ENCODE measurements at regions not wholly inside any gene's neighbourhood (a gene's known extent, or its start where the extent isn't known, plus 50 kb on each side); places are given as distances from the start of the nearest gene placed in this dataset.

DNA sequence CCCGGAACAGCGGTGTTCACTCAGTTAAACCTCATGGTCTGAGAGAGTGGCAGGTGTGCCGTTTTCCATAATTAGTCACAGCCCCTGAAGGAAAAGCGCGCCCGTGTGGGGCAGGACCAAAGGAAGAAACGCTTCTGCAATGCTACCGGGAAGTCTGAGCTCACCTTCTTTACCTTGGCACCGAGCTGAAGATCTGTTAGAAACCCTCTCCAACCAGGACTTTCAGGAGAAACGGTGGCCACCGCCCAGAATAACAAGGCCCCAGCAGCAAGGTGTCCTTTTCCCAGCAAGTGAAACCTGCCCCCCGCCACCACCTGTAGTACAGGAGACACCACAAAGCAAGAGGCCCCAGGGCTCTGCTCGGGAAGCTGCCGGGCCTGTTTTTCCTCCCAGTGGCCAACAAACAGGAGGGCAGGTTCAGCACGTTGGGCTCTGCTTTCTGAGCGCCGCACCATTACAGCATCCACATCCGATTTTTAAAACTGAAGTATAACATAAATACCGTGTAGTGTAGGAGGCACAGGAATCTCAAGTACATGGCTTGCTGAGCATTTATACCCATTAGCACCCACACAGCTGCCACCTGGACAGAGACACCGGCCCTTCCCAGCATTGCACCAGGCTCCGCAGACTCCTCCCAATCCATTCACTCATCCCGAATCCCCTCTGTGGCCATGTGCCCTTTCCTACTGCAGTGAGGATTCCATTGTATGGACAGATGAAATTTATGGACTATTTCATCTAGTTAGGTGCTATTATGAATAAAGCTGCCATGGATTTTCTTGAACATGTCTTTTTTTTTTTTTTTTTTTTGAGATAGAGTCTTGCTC, 121.8 kb upstream of the RIOK3 start:
- no peak overlapping the region for H3K4me3 Mint-ChIP-seq
- DNase-seq: no peak
- H3K36me3 Mint-ChIP-seq: peaks cover 14% of the 10 kb centered on the region
- intact Hi-C loops (cut with micrococcal nuclease): no loop called here
- H3K9me3 Mint-ChIP-seq: peaks cover 3% of the 10 kb centered on the region
- no peaks in the 10 kb centered on the region for H3K27me3 Mint-ChIP-seq
- POLR2A ChIA-PET: no interaction called here
- H3K27ac Mint-ChIP-seq: no peak overlapping the region
- peaks cover 2% of the 10 kb centered on the region for H3K4me1 Mint-ChIP-seq (ENCODE audit: low read depth)
- CTCF ChIA-PET: no interaction called here

DNA sequence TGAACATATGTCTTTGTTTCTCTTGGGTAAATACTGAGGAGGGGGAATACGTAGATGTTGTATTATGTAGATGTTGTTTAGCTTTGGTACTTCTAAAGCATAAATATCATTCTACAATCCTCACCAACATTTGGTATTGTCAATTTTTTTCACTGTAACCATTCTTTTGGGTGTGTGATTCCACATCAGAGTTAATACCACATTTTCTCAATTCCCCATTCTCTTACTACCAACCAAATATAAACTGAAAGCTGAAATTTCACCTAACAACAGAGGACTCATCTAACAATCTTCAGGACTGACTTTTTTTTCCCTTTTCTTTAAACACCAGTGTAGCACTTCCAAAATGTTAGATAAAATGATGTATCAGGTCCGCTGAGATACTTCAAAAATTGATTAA, 120.7 kb upstream of the RIOK3 start:
- intact Hi-C loops (cut with micrococcal nuclease): no loop called here
- no peaks in the 10 kb centered on the region for H3K27me3 Mint-ChIP-seq
- H3K36me3 Mint-ChIP-seq: peaks cover 11% of the 10 kb centered on the region
- CTCF ChIA-PET: no interaction called here
- no peak overlapping the region for H3K4me3 Mint-ChIP-seq
- H3K9me3 Mint-ChIP-seq: peaks cover 3% of the 10 kb centered on the region
- POLR2A ChIA-PET: no interaction called here
- no peak for DNase-seq
- H3K27ac Mint-ChIP-seq: no peak overlapping the region
- H3K4me1 Mint-ChIP-seq (ENCODE audit: low read depth): peaks cover 7% of the 10 kb centered on the region

DNA sequence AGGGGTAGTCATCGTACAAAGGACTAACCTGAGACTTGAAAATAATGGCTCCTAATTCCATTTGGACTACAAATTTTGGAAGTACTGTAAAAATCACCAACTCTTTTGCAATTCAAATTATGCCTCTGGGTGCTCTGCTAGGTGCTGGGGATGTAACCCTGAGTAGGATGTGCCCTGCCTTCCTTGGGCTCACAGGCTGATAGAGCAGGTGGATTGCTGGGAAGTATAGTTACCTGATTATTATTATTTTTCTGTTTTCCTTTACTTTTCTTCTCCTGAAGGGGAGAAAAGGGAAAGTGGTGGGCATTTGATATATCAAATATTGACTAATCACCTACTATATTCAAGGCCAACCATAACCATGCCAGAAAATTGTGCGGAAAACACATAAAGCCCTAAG, 119.3 kb upstream of the RIOK3 start:
- Mint-ChIP-seq H3K27ac (no peak overlapping the region), H3K27me3 (no peaks in the 10 kb centered on the region), H3K36me3 (peaks cover 7% of the 10 kb centered on the region), H3K4me1 (ENCODE audit: low read depth) (peaks cover 7% of the 10 kb centered on the region), H3K9me3 (no peaks in the 10 kb centered on the region), H3K4me3 (no peak overlapping the region)
- ChIA-PET POLR2A (no interaction called here), CTCF (no interaction called here)
- no peak for DNase-seq
- intact Hi-C loops (cut with micrococcal nuclease): no loop called here

- ChIA-PET POLR2A (no interaction called here), CTCF (no interaction called here)
- no peak overlapping the region for H3K27ac Mint-ChIP-seq
- peaks cover 7% of the 10 kb centered on the region for H3K36me3 Mint-ChIP-seq
- H3K9me3 Mint-ChIP-seq: no peaks in the 10 kb centered on the region
- H3K4me3 Mint-ChIP-seq: no peak overlapping the region
- no peak for DNase-seq
- intact Hi-C loops (cut with micrococcal nuclease): no loop called here
- H3K27me3 Mint-ChIP-seq: no peaks in the 10 kb centered on the region
- peaks cover 7% of the 10 kb centered on the region for H3K4me1 Mint-ChIP-seq (ENCODE audit: low read depth)
Measured at GRCh38 chr18:23334569-23334968, 118.5 kb upstream of the RIOK3 start.

DNA sequence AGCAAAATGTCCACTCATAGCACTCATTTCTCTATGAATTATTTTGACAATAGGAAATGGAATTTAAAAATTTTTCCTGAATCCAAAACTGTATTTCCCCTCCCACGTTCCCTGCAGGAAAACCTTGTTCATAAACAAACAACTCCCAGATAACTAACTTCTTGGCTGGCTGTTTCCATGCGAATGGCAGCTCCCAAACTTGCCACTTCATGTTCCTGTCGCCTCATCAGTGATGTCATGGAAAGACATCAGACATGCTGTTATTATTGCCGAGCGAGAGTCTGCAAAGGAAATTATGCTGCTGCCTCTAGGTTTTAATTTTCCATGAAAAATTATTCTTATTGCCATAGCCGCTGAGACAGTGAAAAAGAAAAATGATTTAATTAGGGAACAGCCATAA, 117.0 kb upstream of the RIOK3 start:
- Mint-ChIP-seq H3K9me3 (no peaks in the 10 kb centered on the region), H3K27ac (no peak overlapping the region), H3K4me1 (ENCODE audit: low read depth) (peaks cover 12% of the 10 kb centered on the region), H3K4me3 (no peak overlapping the region), H3K36me3 (no peaks in the 10 kb centered on the region), H3K27me3 (no peaks in the 10 kb centered on the region)
- ChIA-PET POLR2A (no interaction called here), CTCF (interaction anchor here (0.8 kb wide), 1 partner anchor 204 kb away, joined by 5 read pairs; no protein-coding TSS in a partner anchor)
- intact Hi-C loops (cut with micrococcal nuclease): no loop called here
- no peak for DNase-seq

DNA sequence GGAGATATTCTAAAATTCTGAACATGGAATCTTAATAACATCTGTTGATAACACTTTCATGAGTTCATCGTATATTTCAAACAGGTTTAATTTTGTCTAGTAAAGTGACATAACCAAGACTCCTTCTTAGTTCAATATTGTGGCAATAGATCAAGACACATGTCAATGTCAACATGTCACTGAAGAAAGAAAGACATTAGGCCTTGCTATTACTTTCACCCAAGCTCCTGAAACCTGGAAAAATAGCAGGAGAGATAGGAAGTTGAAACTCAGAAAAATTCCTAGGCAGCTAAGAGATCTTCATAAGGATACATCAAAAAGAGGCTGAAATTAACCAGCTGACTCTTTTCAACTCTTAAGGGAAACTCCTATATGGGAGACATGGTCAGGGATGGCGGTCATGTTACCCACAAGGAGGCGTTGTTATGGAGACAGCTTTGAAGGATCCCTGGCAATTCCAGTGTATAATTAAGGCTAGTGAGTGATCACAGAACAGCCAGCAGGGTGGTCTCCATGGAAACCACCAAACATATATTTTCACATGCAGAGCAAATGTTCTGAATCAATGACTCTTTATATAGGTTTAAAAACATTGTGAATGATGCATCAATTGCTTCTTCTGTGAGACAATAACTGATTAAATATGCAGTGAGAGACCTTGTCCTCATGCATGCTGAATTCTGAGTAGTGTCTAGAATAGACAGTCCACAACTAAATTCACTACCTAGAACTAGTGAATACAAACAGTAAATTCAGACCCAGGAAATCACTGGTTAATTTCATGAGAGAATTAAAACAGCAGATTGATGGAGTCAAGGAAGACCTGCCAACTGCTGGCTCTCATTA, 115.3 kb upstream of the RIOK3 start:
- H3K27ac Mint-ChIP-seq: no peak overlapping the region
- POLR2A ChIA-PET: no interaction called here
- intact Hi-C loops (cut with micrococcal nuclease): no loop called here

DNA sequence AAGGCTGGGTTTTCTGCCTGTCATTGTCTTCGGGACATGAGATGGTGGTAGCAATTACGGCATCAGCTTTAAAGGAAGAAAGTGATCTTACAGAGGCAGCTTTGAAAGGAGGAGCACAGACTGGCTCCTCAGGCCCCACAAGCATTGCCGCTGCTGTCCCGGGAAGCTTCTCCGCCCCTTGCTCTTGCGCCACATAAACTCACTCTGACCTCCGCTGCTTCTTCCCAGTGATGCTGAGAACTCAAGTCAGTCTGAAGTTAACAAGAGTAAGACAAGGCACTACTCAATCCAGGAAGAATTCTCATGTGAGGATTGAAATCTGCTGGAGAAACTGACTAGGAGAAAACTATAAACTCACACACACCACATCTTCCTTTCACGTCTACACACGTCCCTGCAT, 112.4 kb upstream of the RIOK3 start:
- POLR2A ChIA-PET: interaction anchor here (0.6 kb wide), 1 partner anchor 26 kb away, joined by 3 read pairs; no protein-coding TSS in a partner anchor
- Mint-ChIP-seq H3K4me3 (no peak overlapping the region), H3K9me3 (no peaks in the 10 kb centered on the region), H3K27me3 (no peaks in the 10 kb centered on the region), H3K4me1 (ENCODE audit: low read depth) (peaks cover 19% of the 10 kb centered on the region), H3K27ac (no peak overlapping the region), H3K36me3 (peaks cover 2% of the 10 kb centered on the region)
- no peak for DNase-seq
- CTCF ChIA-PET: interaction anchor here (1.1 kb wide), 1 partner anchor 69 kb away, joined by 3 read pairs; no protein-coding TSS in a partner anchor
- intact Hi-C loops (cut with micrococcal nuclease): loop anchor here (5.0 kb wide), 1 partner anchor 133 kb away; no protein-coding TSS in a partner anchor

More for the DNA sequence above, 115.3 kb upstream of the RIOK3 start:
- CTCF ChIA-PET: no interaction called here
- no peak overlapping the region for H3K4me3 Mint-ChIP-seq
- H3K4me1 Mint-ChIP-seq (ENCODE audit: low read depth): peaks cover 19% of the 10 kb centered on the region
- H3K36me3 Mint-ChIP-seq: no peaks in the 10 kb centered on the region
- no peaks in the 10 kb centered on the region for H3K9me3 Mint-ChIP-seq
- no peaks in the 10 kb centered on the region for H3K27me3 Mint-ChIP-seq
- no peak for DNase-seq

- ChIA-PET POLR2A (no interaction called here), CTCF (no interaction called here)
- intact Hi-C loops (cut with micrococcal nuclease): loop anchor here (5.0 kb wide), 1 partner anchor 134 kb away; no protein-coding TSS in a partner anchor
- Mint-ChIP-seq H3K4me1 (ENCODE audit: low read depth) (peaks cover 17% of the 10 kb centered on the region), H3K36me3 (peaks cover 2% of the 10 kb centered on the region), H3K9me3 (no peaks in the 10 kb centered on the region), H3K4me3 (no peak overlapping the region), H3K27me3 (no peaks in the 10 kb centered on the region), H3K27ac (no peak overlapping the region)
- peak; percentile 34 for DNase-seq
Measured at GRCh38 chr18:23341383-23341782, 111.7 kb upstream of the RIOK3 start.

GRCh38 chr18:23341983-23342382, 111.1 kb upstream of the RIOK3 start:
- peaks cover 2% of the 10 kb centered on the region for H3K36me3 Mint-ChIP-seq
- no peak overlapping the region for H3K4me3 Mint-ChIP-seq
- H3K27me3 Mint-ChIP-seq: no peaks in the 10 kb centered on the region
- POLR2A ChIA-PET: no interaction called here
- DNase-seq: no peak
- CTCF ChIA-PET: no interaction called here
- no peak overlapping the region for H3K27ac Mint-ChIP-seq
- intact Hi-C loops (cut with micrococcal nuclease): loop anchor here (5.0 kb wide), 1 partner anchor 135 kb away; no protein-coding TSS in a partner anchor
- H3K9me3 Mint-ChIP-seq: no peaks in the 10 kb centered on the region
- peaks cover 12% of the 10 kb centered on the region for H3K4me1 Mint-ChIP-seq (ENCODE audit: low read depth)

DNA sequence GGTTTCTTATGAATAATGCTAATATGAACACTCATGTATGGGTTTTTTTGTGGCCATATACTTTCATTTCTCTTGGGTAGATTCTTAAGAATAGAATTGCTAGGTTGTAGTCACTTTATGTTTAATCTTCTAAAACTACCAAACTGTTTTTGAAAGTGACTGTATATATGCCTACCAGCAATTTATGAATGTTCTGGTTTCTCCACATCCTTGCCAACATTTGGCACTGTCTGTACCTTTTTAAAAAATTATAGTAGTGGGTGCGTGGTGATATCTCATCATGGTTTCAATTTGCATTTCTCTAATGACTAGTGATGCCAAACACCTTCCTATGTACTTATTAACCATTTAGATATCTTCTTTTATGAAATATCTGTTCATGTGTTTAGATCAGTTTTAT, 110.6 kb upstream of the RIOK3 start:
- Mint-ChIP-seq H3K36me3 (peaks cover 2% of the 10 kb centered on the region), H3K27me3 (no peaks in the 10 kb centered on the region), H3K4me1 (ENCODE audit: low read depth) (peaks cover 12% of the 10 kb centered on the region), H3K27ac (no peak overlapping the region), H3K9me3 (no peaks in the 10 kb centered on the region), H3K4me3 (no peak overlapping the region)
- DNase-seq: no peak
- ChIA-PET CTCF (no interaction called here), POLR2A (no interaction called here)
- intact Hi-C loops (cut with micrococcal nuclease): loop anchor here (5.0 kb wide), 1 partner anchor 135 kb away; no protein-coding TSS in a partner anchor

DNA sequence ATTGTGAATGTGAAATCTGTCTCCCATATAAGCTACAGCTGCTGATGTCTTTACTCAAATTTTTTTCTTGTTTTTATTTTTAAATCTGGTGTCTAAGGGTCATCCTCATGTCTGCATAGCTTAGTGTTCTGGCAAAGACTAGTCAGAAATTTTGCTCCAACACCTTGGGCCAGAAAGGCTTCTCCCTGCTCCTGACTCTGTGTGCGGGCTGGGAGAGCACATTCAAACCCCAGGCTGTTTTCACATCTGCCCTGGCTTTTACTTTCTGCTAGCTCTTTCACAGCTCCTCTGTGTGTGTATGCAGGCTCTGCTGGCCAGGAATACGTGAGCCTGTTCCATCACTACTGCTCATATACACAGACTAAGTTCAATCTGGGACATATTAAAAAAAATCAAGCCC, 102.9 kb upstream of the RIOK3 start:
- H3K4me3 Mint-ChIP-seq: no peak overlapping the region
- no peak overlapping the region for H3K27ac Mint-ChIP-seq
- no peaks in the 10 kb centered on the region for H3K27me3 Mint-ChIP-seq
- H3K4me1 Mint-ChIP-seq (ENCODE audit: low read depth): peaks cover 2% of the 10 kb centered on the region
- DNase-seq: no peak
- H3K9me3 Mint-ChIP-seq: peaks cover 4% of the 10 kb centered on the region
- CTCF ChIA-PET: interaction anchor here (0.6 kb wide), 1 partner anchor 191 kb away, joined by 5 read pairs; no protein-coding TSS in a partner anchor
- POLR2A ChIA-PET: no interaction called here
- H3K36me3 Mint-ChIP-seq: peaks cover 38% of the 10 kb centered on the region
- intact Hi-C loops (cut with micrococcal nuclease): no loop called here

DNA sequence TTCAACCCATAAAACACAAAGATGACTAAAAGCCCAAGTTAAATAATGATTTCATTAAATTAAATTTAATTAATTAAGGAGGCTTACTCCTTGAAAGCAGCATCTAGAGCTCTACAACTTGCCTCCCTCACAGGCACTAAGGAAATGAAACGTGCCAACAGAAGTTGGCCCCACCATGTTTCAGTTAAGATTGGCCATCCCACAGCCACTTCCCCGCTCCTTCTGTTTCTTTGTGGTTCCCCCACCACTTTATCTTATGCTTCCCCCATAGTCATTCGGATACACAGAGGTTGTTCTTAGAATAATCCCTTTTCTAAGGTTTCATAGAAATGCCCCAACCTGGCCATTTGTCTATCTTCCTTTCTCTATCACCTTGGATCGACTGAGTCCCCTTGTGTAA, 101.6 kb upstream of the RIOK3 start:
- Mint-ChIP-seq H3K4me1 (ENCODE audit: low read depth) (peaks cover 2% of the 10 kb centered on the region), H3K27ac (no peak overlapping the region), H3K36me3 (peaks cover 41% of the 10 kb centered on the region), H3K9me3 (peaks cover 4% of the 10 kb centered on the region), H3K4me3 (no peak overlapping the region), H3K27me3 (no peaks in the 10 kb centered on the region)
- ChIA-PET POLR2A (no interaction called here), CTCF (interaction anchor here (1.2 kb wide), 1 partner anchor 60 kb away, joined by 3 read pairs; no protein-coding TSS in a partner anchor)
- DNase-seq: no peak
- intact Hi-C loops (cut with micrococcal nuclease): no loop called here
